Sigmoid colon (tissue), 4 donors: ENCODE measurements at regions not wholly inside any gene's neighbourhood (a gene's known extent, or its start where the extent isn't known, plus 50 kb on each side); places are given as distances from the start of the nearest gene placed in this dataset.

Experiments used
- EP300 ChIP-seq, 4 donors: sonication (generic); formaldehyde crosslinking; IDR thresholded peaks; one replicate each; pipeline ENCODE4 v1.6.1; 2017; ENCODE audit warnings: antibody characterized with exemption in 4 of 4
- POLR2A ChIP-seq, 2 donors: fragments of 450-650 bp; IDR thresholded peaks; one replicate each; pipeline ENCODE4 v1.6.1; 2016; ENCODE audit warnings: antibody characterized with exemption in 2 of 2, mild to moderate bottlenecking in 2 of 2, moderate library complexity in 2 of 2
- TF ChIP-seq, protein P1 (sequence below), 4 experiments: fragments of 450-650 bp in 3 of 4; fragments of 200-600 bp in 1 of 4; IDR thresholded peaks; one replicate each; pipeline ENCODE4 v1.5.1; 2016 to 2019; ENCODE audit warnings: antibody characterized with exemption in 4 of 4, mild to moderate bottlenecking in 3 of 4, moderate library complexity in 2 of 4

DNA sequence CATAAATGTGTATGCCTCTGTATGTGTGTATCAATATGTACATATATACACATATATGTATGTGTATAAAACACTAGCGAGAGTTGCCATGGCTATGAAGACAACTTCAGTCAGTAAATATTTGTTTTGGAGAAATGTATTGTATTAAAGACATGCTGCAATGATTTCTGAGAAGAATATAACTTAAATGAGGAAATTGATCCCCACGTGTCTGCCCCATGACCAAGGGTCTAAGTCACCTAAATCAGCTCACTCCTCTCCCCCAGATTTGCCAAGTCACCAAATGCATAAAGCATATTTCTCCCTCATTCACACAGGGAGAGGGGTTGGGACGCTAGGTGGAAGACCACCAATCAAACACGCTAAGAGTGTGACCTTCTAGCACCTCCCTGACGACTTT lies 58.3 kb upstream of the LYST start:
- TF ChIP-seq, protein P1, sequence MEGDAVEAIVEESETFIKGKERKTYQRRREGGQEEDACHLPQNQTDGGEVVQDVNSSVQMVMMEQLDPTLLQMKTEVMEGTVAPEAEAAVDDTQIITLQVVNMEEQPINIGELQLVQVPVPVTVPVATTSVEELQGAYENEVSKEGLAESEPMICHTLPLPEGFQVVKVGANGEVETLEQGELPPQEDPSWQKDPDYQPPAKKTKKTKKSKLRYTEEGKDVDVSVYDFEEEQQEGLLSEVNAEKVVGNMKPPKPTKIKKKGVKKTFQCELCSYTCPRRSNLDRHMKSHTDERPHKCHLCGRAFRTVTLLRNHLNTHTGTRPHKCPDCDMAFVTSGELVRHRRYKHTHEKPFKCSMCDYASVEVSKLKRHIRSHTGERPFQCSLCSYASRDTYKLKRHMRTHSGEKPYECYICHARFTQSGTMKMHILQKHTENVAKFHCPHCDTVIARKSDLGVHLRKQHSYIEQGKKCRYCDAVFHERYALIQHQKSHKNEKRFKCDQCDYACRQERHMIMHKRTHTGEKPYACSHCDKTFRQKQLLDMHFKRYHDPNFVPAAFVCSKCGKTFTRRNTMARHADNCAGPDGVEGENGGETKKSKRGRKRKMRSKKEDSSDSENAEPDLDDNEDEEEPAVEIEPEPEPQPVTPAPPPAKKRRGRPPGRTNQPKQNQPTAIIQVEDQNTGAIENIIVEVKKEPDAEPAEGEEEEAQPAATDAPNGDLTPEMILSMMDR (IDR thresholded peaks at IDR 0.05), result no peak
- TF ChIP-seq POLR2A (IDR thresholded peaks at IDR 0.05), result no peak
- TF ChIP-seq EP300 (IDR thresholded peaks at IDR 0.05), result no peak
